K562 (cell line): ENCODE measurements at regions not wholly inside any gene's neighbourhood (a gene's known extent, or its start where the extent isn't known, plus 50 kb on each side); places are given as distances from the start of the nearest gene placed in this dataset.
A peak's percentile ranks its signal among the peaks of the same experiment; 100 is the strongest.

Experiments used
- ATAC-seq: fragments of 200-7000 bp; cut with Tn5 transposase; 3 replicates; pipeline ENCODE4 v1.9.1; 2020; ENCODE audit warnings: moderate library complexity
- BruUV-seq: library from RNA; stranded (reverse); fragments of 400-500 nt; replicated peaks from 2 replicates; lab custom pipeline; 2021; lab: Mats Ljungman, UMichigan
- CTCF ChIA-PET: fragments of 300-600 bp; formaldehyde crosslinking; extraction: SDS; loops from one replicate; lab custom pipeline; 2021; ENCODE audit warnings: low intra/inter-chr PET ratio; lab: Yijun Ruan, JAX
- POLR2A ChIA-PET: fragments of 300-600, 350-650 bp; sonication (Branson Sonifier 250); formaldehyde crosslinking; extraction: SDS; loops from one replicate; lab custom pipeline; 2021; ENCODE audit warnings: antibody characterized with exemption, inconsistent platforms; lab: Yijun Ruan, JAX
- DNase-seq, 4 experiments: peaks; one replicate each; pipeline versions ENCODE4 v3.0.0 to v3.0.0-alpha.2; 2011 to 2018; ENCODE audit warnings: low spot score in 3 of 4, mixed read lengths in 3 of 4; ENCODE audit errors: extremely low read depth in 1 of 4
- FAIRE-seq: peaks from 2 replicates; lab custom pipeline; 2011; peaks lifted over from hg19 to GRCh38; lab: Jason Lieb, UNC
- H2AFZ ChIP-seq: 2 replicates; pipeline ENCODE4 v1.6.0; 2011; ENCODE audit warnings: low read depth, low read length, control low read depth, inconsistent platforms
- H3K27ac ChIP-seq: fragments of 200-600 bp; 3 replicates; pipeline ENCODE4 v1.8.0; 2011; ENCODE audit warnings: low read depth, mild to moderate bottlenecking, control low read depth, inconsistent platforms, low read length, moderate library complexity, mixed read lengths; ENCODE audit errors: extremely low read depth
- H3K27me3 ChIP-seq, 2 experiments: fragments of 300-600 bp in 1 of 2; 2 replicates in 1 of 2; 3 replicates in 1 of 2; pipeline versions ENCODE4 v1.6.0 to v1.8.0; 2011; ENCODE audit warnings: inconsistent platforms in 2 of 2, low read length in 2 of 2, mild to moderate bottlenecking in 1 of 2, mixed read lengths in 1 of 2, moderate library complexity in 1 of 2; ENCODE audit not compliant: control insufficient read depth in 2 of 2, insufficient read depth in 2 of 2
- H3K36me3 ChIP-seq: fragments of 300-600 bp; 3 replicates; pipeline ENCODE4 v1.8.0; 2011; ENCODE audit warnings: mild to moderate bottlenecking, low read length, inconsistent platforms; ENCODE audit not compliant: control insufficient read depth, insufficient read depth
- H3K4me1 ChIP-seq, 2 experiments: fragments of 200-600 bp in 1 of 2; replicated peaks in 1 of 2; 2 replicates in 1 of 2; 3 replicates in 1 of 2; pipeline versions ENCODE4 v1.5.1 to v1.8.0; 2011; ENCODE audit warnings: inconsistent platforms in 2 of 2, low read length in 2 of 2, mild to moderate bottlenecking in 1 of 2, mixed read lengths in 1 of 2, moderate library complexity in 1 of 2; ENCODE audit not compliant: control insufficient read depth in 2 of 2, insufficient read depth in 2 of 2
- H3K4me2 ChIP-seq: 2 replicates; pipeline ENCODE4 v1.6.1; 2011; ENCODE audit warnings: low read length, control low read depth, inconsistent platforms, mixed read lengths; ENCODE audit not compliant: insufficient read depth
- H3K4me3 ChIP-seq: fragments of 200-600 bp; sonication (generic), shearing (Covaris generic); 2 replicates; pipeline ENCODE4 v1.5.1; 2016; ENCODE audit warnings: control low read depth, inconsistent platforms
- H3K79me2 ChIP-seq: fragments of 200-600 bp; 3 replicates; pipeline ENCODE4 v1.8.0; 2011; ENCODE audit warnings: low read length, inconsistent platforms; ENCODE audit not compliant: control insufficient read depth, insufficient read depth
- H3K9ac ChIP-seq, 2 experiments: 2 replicates each; pipeline versions ENCODE4 v1.6.0 to v1.6.1; 2011; ENCODE audit warnings: low read depth in 2 of 2, low read length in 2 of 2, control low read depth in 1 of 2, inconsistent platforms in 1 of 2, mild to moderate bottlenecking in 1 of 2, mixed read lengths in 1 of 2; ENCODE audit not compliant: insufficient read depth in 1 of 2
- H3K9me1 ChIP-seq: one replicate; pipeline ENCODE4 v1.6.0; 2011; ENCODE audit warnings: inconsistent platforms, mild to moderate bottlenecking, low read length, moderate library complexity; ENCODE audit not compliant: control insufficient read depth, insufficient read depth
- H3K9me3 ChIP-seq: replicated peaks from 2 replicates; pipeline ENCODE4 v1.5.1; 2011; ENCODE audit warnings: low read depth, low read length, inconsistent platforms; ENCODE audit not compliant: control insufficient read depth, insufficient read depth
- H4K20me1 ChIP-seq: replicated peaks from 2 replicates; pipeline ENCODE4 v1.6.1; 2011; ENCODE audit warnings: low read length, inconsistent platforms, mixed read lengths; ENCODE audit not compliant: control insufficient read depth, insufficient read depth
- FOS ChIP-seq: IDR thresholded peaks from 3 replicates; pipeline ENCODE4 v1.6.1; 2011; ENCODE audit not compliant: insufficient read length; ENCODE audit errors: extremely low read depth
- HNRNPH1 ChIP-seq: fragments of 200-400 bp; formaldehyde crosslinking; optimal IDR thresholded peaks from 2 replicates; pipeline ENCODE3; 2017; ENCODE audit warnings: low read depth, mild to moderate bottlenecking, low read length, moderate library complexity
- PHB ChIP-seq: fragments of 250-450 bp; sonication (Bioruptor Pico); IDR thresholded peaks from 2 replicates; pipeline ENCODE4 v1.5.0; 2021
- WGBS: fragments of 100-300 bp; shearing (Covaris generic); methylation state at CpG from one replicate; pipeline ENCODE4 v1.1.6; 2016; ENCODE audit warnings: low coverage, mixed read lengths; ENCODE audit not compliant: insufficient coverage; ENCODE audit errors: missing lambda C conversion rate; 5-methylcytosine and 5-hydroxymethylcytosine counted together
- in situ Hi-C: fragments of 300-500 bp; cut with MboI; formaldehyde crosslinking; loops from 4 replicates; pipeline ENCODE4 v1.15.0; 2018; ENCODE audit warnings: inconsistent platforms, mixed read lengths
- intact Hi-C: fragments of 100-400 bp; cut with micrococcal nuclease; formaldehyde crosslinking; loops from 2 replicates; pipeline ENCODE4 v1.14.2; 2022
- TF ChIP-seq, protein P1 (sequence below): sonication (generic); formaldehyde crosslinking; IDR thresholded peaks from 2 replicates; pipeline ENCODE4 v1.8.0; 2022; ENCODE audit warnings: mild to moderate bottlenecking, missing genetic modification reagents
- TF ChIP-seq, protein P2 (sequence below): sonication (generic); formaldehyde crosslinking; IDR thresholded peaks from 2 replicates; pipeline ENCODE4 v1.5.0; 2020; ENCODE audit warnings: missing genetic modification reagents
- TF ChIP-seq, protein P3 (sequence below): fragments of 450-650 bp; IDR thresholded peaks from 2 replicates; pipeline ENCODE4 v1.6.1; 2016; ENCODE audit warnings: mild to moderate bottlenecking, moderate library complexity

DNA sequence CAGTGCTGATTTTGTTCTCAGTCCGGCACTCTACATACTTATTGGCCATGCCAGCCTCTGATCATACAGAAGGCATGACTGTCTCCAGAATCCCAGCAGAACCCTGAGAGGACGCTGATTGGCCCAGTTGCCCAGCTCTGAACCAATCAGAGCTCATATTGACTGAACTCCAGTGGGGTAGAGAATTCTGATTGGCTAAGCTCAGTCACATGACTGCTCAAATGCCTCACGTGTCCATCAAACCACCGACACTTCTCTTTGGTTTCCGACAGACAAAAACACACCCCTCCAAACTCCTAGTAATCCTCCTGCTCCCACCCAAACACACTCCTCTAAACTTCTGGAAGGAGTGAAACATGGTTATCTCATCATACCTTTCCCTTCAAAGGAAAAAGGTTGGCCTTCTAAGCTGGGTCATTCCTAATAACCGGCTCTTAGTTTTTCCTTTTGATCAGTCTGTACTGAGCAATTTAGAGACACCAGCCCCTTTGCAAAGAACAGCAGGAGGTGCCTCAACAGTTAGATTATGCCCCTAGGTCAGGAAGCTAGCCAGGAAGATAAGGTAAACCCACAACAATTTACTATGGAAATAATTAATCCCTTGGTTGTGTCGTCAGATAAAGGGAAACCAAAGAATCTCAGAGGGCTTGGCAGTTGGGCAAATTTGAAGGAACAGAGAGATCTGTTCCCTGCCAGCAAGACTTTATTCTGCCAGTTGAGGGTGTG lies 187.8 kb downstream of the TLE3 start:
- BruUV-seq: no TSS peak
- ChIA-PET CTCF (no interaction called here), POLR2A (interaction anchor here (0.6 to 0.7 kb wide), 3 partner anchors 12 to 189 kb away, joined by 3 to 4 read pairs (median 3); no protein-coding TSS in a partner anchor)
- Histone ChIP-seq H3K9me3 (no peaks in the 10 kb centered on the region), H3K4me3 (no peak overlapping the region), H3K27ac (no peak overlapping the region), H3K9me1 (no peaks in the 10 kb centered on the region), H2AFZ (no peak overlapping the region), H4K20me1 (no peaks in the 10 kb centered on the region), H3K4me2 (no peak overlapping the region), H3K9ac (no peak overlapping the region), H3K79me2 (no peaks in the 10 kb centered on the region), H3K36me3 (no peaks in the 10 kb centered on the region), H3K27me3 (peaks cover 0 to 8% of the 10 kb centered on the region in 2 experiments; a peak in 1 of 5 replicates), H3K4me1 (no peaks in the 10 kb centered on the region)
- DNase-seq: peak; percentile 8 to 63 (median 48)
- no peak for FAIRE-seq
- intact Hi-C loops (no loop called here), in situ Hi-C loops (no loop called here)
- 2% methylated on average over 7 of the region's 7 CpGs for WGBS
- ATAC-seq: no peak
- no peak for TF ChIP-seq PHB
- TF ChIP-seq FOS: peak; percentile 19
- TF ChIP-seq, protein P1, sequence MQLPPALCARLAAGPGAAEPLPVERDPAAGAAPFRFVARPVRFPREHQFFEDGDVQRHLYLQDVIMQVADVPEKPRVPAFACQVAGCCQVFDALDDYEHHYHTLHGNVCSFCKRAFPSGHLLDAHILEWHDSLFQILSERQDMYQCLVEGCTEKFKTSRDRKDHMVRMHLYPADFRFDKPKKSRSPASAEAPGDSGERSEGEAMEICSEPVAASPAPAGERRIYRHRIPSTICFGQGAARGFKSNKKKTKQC: no peak
- TF ChIP-seq, protein P2, sequence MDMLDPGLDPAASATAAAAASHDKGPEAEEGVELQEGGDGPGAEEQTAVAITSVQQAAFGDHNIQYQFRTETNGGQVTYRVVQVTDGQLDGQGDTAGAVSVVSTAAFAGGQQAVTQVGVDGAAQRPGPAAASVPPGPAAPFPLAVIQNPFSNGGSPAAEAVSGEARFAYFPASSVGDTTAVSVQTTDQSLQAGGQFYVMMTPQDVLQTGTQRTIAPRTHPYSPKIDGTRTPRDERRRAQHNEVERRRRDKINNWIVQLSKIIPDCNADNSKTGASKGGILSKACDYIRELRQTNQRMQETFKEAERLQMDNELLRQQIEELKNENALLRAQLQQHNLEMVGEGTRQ (CRISPR knock-in tag): peak; percentile 76
- TF ChIP-seq, protein P3, sequence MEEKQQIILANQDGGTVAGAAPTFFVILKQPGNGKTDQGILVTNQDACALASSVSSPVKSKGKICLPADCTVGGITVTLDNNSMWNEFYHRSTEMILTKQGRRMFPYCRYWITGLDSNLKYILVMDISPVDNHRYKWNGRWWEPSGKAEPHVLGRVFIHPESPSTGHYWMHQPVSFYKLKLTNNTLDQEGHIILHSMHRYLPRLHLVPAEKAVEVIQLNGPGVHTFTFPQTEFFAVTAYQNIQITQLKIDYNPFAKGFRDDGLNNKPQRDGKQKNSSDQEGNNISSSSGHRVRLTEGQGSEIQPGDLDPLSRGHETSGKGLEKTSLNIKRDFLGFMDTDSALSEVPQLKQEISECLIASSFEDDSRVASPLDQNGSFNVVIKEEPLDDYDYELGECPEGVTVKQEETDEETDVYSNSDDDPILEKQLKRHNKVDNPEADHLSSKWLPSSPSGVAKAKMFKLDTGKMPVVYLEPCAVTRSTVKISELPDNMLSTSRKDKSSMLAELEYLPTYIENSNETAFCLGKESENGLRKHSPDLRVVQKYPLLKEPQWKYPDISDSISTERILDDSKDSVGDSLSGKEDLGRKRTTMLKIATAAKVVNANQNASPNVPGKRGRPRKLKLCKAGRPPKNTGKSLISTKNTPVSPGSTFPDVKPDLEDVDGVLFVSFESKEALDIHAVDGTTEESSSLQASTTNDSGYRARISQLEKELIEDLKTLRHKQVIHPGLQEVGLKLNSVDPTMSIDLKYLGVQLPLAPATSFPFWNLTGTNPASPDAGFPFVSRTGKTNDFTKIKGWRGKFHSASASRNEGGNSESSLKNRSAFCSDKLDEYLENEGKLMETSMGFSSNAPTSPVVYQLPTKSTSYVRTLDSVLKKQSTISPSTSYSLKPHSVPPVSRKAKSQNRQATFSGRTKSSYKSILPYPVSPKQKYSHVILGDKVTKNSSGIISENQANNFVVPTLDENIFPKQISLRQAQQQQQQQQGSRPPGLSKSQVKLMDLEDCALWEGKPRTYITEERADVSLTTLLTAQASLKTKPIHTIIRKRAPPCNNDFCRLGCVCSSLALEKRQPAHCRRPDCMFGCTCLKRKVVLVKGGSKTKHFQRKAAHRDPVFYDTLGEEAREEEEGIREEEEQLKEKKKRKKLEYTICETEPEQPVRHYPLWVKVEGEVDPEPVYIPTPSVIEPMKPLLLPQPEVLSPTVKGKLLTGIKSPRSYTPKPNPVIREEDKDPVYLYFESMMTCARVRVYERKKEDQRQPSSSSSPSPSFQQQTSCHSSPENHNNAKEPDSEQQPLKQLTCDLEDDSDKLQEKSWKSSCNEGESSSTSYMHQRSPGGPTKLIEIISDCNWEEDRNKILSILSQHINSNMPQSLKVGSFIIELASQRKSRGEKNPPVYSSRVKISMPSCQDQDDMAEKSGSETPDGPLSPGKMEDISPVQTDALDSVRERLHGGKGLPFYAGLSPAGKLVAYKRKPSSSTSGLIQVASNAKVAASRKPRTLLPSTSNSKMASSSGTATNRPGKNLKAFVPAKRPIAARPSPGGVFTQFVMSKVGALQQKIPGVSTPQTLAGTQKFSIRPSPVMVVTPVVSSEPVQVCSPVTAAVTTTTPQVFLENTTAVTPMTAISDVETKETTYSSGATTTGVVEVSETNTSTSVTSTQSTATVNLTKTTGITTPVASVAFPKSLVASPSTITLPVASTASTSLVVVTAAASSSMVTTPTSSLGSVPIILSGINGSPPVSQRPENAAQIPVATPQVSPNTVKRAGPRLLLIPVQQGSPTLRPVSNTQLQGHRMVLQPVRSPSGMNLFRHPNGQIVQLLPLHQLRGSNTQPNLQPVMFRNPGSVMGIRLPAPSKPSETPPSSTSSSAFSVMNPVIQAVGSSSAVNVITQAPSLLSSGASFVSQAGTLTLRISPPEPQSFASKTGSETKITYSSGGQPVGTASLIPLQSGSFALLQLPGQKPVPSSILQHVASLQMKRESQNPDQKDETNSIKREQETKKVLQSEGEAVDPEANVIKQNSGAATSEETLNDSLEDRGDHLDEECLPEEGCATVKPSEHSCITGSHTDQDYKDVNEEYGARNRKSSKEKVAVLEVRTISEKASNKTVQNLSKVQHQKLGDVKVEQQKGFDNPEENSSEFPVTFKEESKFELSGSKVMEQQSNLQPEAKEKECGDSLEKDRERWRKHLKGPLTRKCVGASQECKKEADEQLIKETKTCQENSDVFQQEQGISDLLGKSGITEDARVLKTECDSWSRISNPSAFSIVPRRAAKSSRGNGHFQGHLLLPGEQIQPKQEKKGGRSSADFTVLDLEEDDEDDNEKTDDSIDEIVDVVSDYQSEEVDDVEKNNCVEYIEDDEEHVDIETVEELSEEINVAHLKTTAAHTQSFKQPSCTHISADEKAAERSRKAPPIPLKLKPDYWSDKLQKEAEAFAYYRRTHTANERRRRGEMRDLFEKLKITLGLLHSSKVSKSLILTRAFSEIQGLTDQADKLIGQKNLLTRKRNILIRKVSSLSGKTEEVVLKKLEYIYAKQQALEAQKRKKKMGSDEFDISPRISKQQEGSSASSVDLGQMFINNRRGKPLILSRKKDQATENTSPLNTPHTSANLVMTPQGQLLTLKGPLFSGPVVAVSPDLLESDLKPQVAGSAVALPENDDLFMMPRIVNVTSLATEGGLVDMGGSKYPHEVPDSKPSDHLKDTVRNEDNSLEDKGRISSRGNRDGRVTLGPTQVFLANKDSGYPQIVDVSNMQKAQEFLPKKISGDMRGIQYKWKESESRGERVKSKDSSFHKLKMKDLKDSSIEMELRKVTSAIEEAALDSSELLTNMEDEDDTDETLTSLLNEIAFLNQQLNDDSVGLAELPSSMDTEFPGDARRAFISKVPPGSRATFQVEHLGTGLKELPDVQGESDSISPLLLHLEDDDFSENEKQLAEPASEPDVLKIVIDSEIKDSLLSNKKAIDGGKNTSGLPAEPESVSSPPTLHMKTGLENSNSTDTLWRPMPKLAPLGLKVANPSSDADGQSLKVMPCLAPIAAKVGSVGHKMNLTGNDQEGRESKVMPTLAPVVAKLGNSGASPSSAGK: 0 out of 2 replicates have a peak, but pooled peaks have one; percentile 19
- TF ChIP-seq HNRNPH1: no peak
